Occipital lobe (tissue), 1 donor: ENCODE measurements at regions not wholly inside any gene's neighbourhood (a gene's known extent, or its start where the extent isn't known, plus 50 kb on each side); places are given as distances from the start of the nearest gene placed in this dataset.

Experiments used
- DNase-seq: peaks from one replicate; lab custom pipeline; 2025; lab: John Stamatoyannopoulos, UW

- DNase-seq: no peak
Observed at GRCh38 chr6:105459049-105459448, 56.2 kb upstream of the PREP start.

GRCh38 chr6:105458551-105458950 is 55.7 kb upstream of the PREP start:
- no peak for DNase-seq

- no peak for DNase-seq
Observed at GRCh38 chr6:105458084-105458483, 55.2 kb upstream of the PREP start.

GRCh38 chr6:105453968-105454367 is 51.1 kb upstream of the PREP start:
- DNase-seq: no peak

- DNase-seq: peak; percentile 14
Observed at GRCh38 chr6:105452924-105453756, 50.3 kb upstream of the PREP start.
